M059J (cell line): ENCODE measurements at regions not wholly inside any gene's neighbourhood (a gene's known extent, or its start where the extent isn't known, plus 50 kb on each side); places are given as distances from the start of the nearest gene placed in this dataset.
"Not testable (repeated sequence)": the region's sequence is repeated elsewhere in the genome, so short reads cannot be mapped to it uniquely, and the experiment has no call there.

Experiments
- DNase-seq: peaks from one replicate; pipeline ENCODE4 v3.0.0-alpha.2; 2012; ENCODE audit warnings: low read depth

DNA sequence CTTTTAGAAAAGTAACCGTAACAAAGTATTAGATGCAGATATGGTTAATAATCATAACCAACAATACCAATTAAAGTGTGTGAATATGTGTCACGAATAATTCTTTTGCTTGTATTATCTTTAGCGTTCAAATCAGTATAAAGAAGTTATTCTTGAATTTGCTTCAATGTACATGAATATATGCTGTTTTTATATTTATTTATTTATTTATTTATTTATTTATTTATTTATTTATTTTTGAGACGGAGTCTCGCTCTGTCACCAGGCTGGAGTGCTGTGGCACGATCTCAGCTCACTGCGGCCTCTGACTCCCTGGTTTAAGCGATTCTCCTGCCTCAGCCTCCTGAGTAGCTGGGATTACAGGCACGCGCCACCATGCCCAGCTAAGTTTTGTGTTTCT lies 147.6 kb upstream of the GALNT2 start:
- not testable (repeated sequence) for DNase-seq

DNA sequence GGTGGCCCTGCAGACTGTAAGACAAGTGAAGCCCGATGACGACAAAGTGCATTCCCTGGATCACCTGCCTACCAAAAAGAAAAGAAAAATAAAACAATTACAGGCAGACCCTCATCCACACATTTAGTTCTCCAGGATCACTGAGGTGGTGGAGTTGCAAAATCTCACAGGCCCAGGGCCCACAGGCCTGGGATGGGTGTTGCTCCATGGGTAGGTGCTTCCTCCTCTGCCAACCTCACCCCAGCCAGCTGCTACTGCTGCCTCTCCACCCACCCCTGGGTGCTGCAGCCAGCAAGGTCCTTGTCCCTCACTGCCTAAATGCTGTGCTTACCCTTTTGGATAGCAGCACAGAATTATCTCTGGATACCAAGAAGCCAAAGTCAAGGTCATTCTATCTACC lies 146.4 kb upstream of the GALNT2 start:
- no peak for DNase-seq

GRCh38 chr1:229922249-229922648 lies 144.8 kb upstream of the GALNT2 start:
- DNase-seq = no peak

DNA sequence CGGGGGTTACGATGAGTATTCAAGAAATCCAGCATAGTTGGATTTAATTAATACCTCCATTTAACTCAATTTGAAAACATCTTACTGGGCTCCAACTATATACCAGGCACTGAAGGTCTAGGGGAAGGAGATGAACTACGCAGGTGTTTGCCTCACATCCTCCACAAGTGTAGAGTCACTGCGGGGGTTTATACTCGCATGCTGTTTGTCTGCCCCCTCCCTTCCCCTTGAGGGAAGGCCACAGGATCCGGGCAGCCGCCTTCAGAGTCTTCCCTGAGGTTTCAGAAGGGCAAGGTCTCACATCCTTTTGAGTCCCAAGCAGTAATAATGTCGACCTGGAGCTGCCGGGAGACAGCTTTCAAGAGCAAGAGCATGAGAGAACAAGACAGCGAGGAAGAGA lies 142.4 kb upstream of the GALNT2 start:
- DNase-seq = no peak

- no peak for DNase-seq
These were observed 138.3 kb upstream of the GALNT2 start for GRCh38 chr1:229928767-229929166.

GRCh38 chr1:229931751-229932150 lies 135.3 kb upstream of the GALNT2 start:
- not testable (repeated sequence) for DNase-seq

DNA sequence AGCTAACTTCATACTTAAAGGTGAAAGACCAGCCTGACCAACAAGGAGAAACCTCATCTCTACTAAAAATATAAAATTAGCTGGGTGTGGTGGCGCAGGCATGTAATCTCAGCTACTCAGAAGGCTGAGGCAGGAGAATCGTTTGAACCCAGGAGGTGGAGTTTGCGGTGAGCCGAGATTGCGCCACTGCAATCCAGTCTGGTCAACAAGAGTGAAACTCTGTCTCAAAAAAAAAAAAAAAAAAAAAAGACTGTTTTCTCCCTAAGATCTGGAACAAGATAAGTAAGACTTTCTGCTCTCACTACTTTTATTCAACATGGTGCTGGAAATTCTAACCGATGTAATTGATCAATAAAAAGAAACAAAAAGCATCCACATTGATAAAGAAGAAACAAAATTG lies 131.9 kb upstream of the GALNT2 start:
- peak; percentile 5 for DNase-seq

DNA sequence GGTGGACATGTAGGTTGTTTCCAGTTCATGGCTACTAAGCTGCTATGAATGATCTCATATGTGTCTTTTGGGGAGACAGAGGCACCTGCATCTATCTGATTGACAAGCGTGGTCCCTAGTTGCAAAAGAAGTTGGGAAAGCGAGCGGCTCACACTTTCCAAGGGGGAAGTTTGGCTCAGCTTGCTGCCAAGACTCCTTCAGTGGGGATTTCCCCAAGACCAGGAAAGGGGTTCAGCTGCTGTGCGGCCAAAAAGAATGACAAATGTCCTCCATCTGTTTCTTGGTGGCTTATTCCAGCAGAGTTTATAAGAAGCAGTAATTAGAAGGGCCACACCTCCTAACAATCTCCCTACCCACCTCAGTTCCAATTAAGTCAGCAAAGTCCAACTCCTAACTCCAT lies 128.5 kb upstream of the GALNT2 start:
- DNase-seq = no peak

DNA sequence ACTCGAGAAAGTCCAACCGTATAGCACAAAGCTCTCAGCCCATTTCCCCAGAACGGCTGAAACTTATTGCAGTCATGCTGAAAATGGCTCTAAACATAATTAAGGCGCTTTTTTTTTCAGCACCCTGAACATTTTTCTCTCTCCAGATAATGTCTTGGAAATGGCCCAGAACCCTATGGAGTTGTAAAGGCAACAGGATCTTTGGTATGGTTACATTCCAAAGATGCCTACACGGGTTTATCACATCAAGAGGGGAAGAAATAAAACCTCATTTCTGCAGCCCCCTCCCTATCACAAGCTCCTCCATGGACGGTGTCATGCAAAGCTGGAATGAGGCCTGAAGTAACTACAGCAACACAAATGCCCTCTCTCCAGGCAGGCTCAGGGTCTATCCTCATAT lies 126.4 kb upstream of the GALNT2 start:
- DNase-seq = peak; percentile 66

DNA sequence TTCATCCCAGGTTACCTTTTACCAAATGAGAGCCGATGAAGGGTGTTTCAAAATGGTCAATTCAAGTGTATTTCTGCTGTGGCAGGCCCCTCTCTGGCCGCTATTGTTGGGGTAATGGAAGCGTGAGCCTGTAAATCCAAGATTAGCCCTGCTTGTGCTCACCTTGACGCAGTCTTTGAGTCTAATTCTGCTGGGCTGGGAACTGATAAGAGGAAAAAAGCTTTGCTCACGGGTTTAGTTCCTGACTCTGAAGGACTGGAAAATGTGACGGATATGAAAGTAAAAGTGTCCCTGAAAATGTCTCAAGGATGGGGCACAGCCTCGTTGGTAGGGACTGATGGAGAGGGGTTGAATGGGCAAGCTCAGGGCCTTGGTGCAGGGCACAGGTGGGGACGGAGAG lies 125.9 kb upstream of the GALNT2 start:
- no peak for DNase-seq

DNA sequence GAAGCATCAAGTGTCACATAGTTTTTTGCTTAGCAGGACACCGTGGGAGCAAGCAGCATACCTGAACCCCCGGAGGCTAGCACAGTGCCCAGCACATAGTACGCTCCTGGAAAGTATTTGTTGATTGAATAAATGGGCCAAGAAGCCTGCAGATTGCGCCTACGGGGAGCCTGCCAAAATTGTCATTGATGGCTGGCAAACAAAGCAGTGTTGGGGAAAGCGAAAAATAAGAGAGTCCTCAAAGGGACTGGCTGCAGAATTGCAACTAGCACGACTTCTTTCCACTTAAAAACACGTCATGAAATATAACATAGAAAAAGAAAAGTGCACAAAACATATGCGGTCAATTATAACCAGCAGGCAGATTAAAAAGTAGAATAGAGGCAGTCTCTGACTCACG lies 125.2 kb upstream of the GALNT2 start:
- no peak for DNase-seq

- DNase-seq = no peak
These were observed 124.5 kb upstream of the GALNT2 start for GRCh38 chr1:229942501-229942900.

DNA sequence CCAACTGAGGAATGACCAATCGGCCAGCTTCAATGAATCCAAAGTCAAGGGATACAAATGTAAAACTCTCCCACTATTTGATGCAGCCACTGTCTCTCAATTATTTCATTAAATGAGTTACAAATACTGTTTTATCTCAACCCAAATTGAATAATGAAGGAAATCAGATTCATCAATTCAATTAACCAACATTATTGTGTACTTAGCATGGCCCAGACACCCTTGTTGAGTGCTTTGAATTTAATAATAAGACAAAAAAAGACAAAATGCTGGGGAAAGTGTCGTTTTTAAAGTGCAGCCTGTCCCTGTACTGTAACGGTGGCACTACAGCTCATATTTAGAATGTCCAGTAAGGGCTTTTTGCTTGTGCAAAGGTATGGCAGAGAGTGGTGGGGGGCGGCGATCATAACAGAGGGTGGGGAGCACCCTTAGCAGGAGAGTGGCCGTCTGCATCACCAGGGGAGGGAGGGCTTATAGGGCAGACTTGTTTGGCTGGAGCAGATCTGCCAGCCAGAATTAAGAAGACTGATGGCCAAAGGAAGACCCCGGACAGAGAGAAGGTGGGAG lies 123.8 kb upstream of the GALNT2 start:
- DNase-seq = no peak

GRCh38 chr1:229943988-229944743 lies 122.9 kb upstream of the GALNT2 start:
- DNase-seq = no peak

DNA sequence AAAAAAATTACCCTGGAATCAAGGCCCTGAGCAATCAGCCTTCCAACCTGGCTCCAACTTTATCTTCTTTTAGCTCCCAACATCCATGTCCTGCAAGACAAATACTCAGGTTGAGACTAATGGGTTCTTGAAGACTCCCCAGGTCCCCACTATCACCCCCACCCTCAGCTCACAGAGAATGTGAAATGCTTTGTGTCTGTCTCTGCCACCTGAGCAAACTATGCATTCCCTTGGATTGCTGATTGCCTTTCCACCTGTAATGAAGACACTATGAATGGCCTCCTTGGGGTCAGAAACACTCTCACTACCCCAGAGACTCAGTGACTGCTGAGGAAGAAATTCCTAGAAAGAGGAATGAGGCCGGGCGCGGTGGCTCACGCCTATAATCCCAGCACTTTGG lies 121.2 kb upstream of the GALNT2 start:
- no peak for DNase-seq

GRCh38 chr1:229947968-229948367 lies 119.1 kb upstream of the GALNT2 start:
- peak; percentile 19 for DNase-seq

DNA sequence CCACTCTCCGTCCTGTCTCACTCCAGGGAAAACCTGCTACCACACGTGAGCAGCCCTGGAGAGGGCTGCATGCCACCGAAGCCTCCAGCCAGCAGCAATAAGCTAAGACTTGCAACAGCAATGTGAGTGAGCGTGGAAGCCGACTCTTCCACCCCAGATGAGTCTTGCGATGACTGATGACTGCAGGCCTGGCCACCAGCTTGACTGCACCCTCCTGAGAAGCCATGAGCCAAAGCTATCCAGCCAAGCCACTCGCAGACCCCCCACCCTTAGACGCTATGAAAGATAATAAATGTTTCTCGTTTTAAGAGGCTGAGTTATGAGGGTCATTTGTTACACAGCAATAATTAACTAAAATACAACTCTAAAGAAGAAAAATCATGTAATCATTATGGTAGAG lies 118.6 kb upstream of the GALNT2 start:
- DNase-seq = no peak

GRCh38 chr1:229949500-229949899 lies 117.5 kb upstream of the GALNT2 start:
- DNase-seq = no peak

GRCh38 chr1:229950020-229950419 lies 117.0 kb upstream of the GALNT2 start:
- no peak for DNase-seq

DNA sequence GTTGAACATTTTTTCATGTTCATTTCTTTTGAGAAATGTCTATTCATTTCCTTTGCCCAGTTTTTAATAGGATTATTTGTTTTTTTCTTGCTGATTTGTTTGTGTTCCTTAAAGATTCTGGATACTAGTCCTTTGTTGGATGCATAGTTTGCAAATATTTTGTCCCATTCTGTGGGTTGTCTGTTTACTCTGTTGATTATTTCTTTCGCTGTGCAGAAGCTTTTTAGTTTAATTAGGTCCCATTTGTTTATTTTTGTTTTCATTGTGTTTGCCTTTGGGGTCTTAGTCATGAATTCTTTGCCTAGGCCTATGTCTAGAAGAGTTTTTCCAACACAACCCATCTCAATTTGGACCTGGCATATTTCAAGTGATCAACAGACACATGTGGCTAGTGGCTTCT lies 116.1 kb upstream of the GALNT2 start:
- DNase-seq = peak; percentile 31

DNA sequence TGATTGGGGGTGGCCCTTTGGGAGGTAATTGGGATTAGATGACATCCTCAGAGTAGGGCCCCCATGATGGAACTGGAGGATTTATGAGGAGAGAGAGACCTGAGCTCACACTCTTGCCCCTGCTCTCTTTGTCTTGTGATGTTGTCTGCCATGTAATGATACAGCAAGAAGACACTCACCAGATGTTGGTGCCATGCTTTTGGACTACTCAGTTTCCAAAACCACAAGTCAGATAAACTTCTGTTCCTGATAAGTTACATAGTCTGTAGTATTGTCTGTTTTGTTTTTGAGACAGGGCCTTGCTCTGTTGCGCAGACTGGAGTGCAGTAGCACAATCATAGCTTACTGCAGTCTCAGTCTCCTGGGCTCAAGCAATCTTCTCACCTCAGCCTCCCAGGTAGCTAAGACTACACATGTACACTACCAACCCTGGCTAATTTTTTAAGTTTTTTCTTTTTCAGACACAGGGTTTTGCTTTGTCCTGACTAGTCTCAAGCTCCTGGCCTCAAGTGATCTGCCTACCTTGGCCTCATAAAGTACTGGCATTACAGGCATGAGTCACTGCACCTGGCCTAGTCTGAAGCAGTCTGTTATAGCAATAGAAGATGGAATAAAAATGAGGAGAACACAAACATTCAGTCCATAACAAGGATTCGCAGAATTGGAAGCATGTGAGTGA lies 115.0 kb upstream of the GALNT2 start:
- DNase-seq = peak; percentile 14

DNA sequence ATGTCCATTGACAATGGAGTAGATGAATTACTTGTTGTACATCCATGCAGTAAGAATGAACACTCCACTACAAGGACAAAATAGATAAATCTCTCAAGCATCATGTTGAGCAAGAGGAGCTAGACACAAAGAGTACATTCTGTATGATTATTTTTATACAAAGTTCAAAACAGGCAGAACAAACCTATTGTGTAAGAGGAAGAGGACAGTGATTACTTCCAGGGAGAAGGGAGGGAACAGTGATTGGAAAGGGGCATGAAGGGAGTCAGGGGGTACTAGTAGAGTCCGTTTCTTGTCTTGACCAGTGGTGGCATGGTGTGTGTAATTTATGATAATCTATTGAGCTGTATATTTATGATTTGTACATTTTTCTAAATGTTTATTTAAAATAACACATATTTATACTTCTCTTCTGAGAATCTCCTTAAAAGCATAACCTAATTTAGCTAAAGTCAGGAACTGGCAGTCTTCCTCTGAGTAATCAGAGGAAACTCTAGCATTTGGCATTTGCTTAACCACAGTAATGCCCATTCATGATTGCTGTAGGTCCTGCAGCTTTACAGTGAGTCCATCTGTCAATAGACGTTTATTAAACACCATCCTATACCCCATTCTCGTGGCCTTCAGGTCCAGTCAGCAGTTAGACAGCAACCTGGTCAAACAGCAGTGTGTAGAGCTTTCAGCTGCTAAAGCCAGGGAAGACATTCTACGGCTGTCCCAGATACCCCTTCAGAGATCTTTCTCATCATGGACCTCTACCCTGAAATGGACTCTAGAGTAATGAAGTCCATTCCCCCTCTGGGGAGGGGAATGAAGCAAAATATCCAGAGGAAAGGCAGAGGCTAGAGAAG lies 114.1 kb upstream of the GALNT2 start:
- DNase-seq = peak; percentile 69
